CD14-positive monocyte (primary cell): ENCODE measurements at regions not wholly inside any gene's neighbourhood (a gene's known extent, or its start where the extent isn't known, plus 50 kb on each side); places are given as distances from the start of the nearest gene placed in this dataset.

Experiments used
- DNase-seq, 3 donors: peaks; one replicate each; pipeline ENCODE4 v3.0.0-alpha.2; 2011 to 2022
- H2AFZ ChIP-seq: 2 replicates; pipeline ENCODE4 v1.6.0; 2012; ENCODE audit warnings: mild to moderate bottlenecking, low read depth, low read length, inconsistent platforms; ENCODE audit not compliant: insufficient read depth, poor library complexity, severe bottlenecking
- H3K27ac ChIP-seq, 2 donors: 1 replicate in 1 of 2; 2 replicates in 1 of 2; pipeline ENCODE4 v1.5.1; 2012 to 2013; ENCODE audit warnings: low read length in 2 of 2, control low read depth in 1 of 2, inconsistent platforms in 1 of 2, low read depth in 1 of 2, mild to moderate bottlenecking in 1 of 2
- H3K27me3 ChIP-seq, 2 donors: one replicate each; pipeline versions ENCODE4 v1.6.0 to v1.6.1; 2011 to 2013; ENCODE audit warnings: low read length in 2 of 2; ENCODE audit not compliant: control insufficient read depth in 2 of 2, insufficient read depth in 2 of 2
- H3K36me3 ChIP-seq, 2 donors: replicated peaks in 1 of 2; 1 replicate in 1 of 2; 2 replicates in 1 of 2; pipeline versions ENCODE4 v1.5.1 to v1.6.1; 2012 to 2013; ENCODE audit warnings: low read length in 2 of 2, control low read depth in 1 of 2, inconsistent platforms in 1 of 2, mild to moderate bottlenecking in 1 of 2; ENCODE audit not compliant: insufficient read depth in 2 of 2, control insufficient read depth in 1 of 2
- H3K4me1 ChIP-seq, 2 donors: 1 replicate in 1 of 2; 2 replicates in 1 of 2; pipeline versions ENCODE4 v1.5.1 to v1.6.1; 2012 to 2013; ENCODE audit warnings: low read length in 2 of 2, control low read depth in 1 of 2, inconsistent platforms in 1 of 2, mild to moderate bottlenecking in 1 of 2, moderate library complexity in 1 of 2; ENCODE audit not compliant: insufficient read depth in 2 of 2, control insufficient read depth in 1 of 2
- H3K4me2 ChIP-seq: replicated peaks from 2 replicates; pipeline ENCODE3; 2012; ENCODE audit warnings: low read length, moderate library complexity, mild to moderate bottlenecking; ENCODE audit not compliant: poor library complexity, severe bottlenecking; ENCODE audit errors: extremely low read depth
- H3K4me3 ChIP-seq, 3 experiments: fragments of 200-600 bp in 1 of 3; sonication (generic) in 1 of 3; replicated peaks in 1 of 3; 1 replicate in 2 of 3; 2 replicates in 1 of 3; pipeline ENCODE4 v1.5.1; 2011 to 2013; ENCODE audit warnings: low read length in 3 of 3, mild to moderate bottlenecking in 3 of 3, control low read depth in 2 of 3, low read depth in 2 of 3, inconsistent platforms in 1 of 3, moderate library complexity in 1 of 3
- H3K79me2 ChIP-seq: 2 replicates; pipeline ENCODE4 v1.6.0; 2012; ENCODE audit warnings: mild to moderate bottlenecking, control low read depth, inconsistent platforms, low read length, moderate library complexity; ENCODE audit not compliant: insufficient read depth
- H3K9ac ChIP-seq: 2 replicates; pipeline ENCODE4 v1.6.0; 2017; ENCODE audit warnings: low read length, mild to moderate bottlenecking; ENCODE audit not compliant: insufficient read depth, poor library complexity, severe bottlenecking
- H3K9me3 ChIP-seq, 2 donors: replicated peaks in 1 of 2; 1 replicate in 1 of 2; 2 replicates in 1 of 2; pipeline versions ENCODE4 v1.5.1 to v1.6.1; 2012 to 2013; ENCODE audit warnings: low read length in 2 of 2, control low read depth in 1 of 2; ENCODE audit not compliant: control insufficient read depth in 1 of 2, insufficient read depth in 1 of 2
- H4K20me1 ChIP-seq: 2 replicates; pipeline ENCODE4 v1.6.0; 2012; ENCODE audit warnings: mild to moderate bottlenecking, low read length, control low read depth, moderate library complexity; ENCODE audit not compliant: insufficient read depth
- H3K27ac Mint-ChIP-seq, 7 donors: one replicate each; pipeline ENCODE4 v1.8.0; 2020; ENCODE audit warnings: mild to moderate bottlenecking in 7 of 7, mixed read lengths in 7 of 7, moderate library complexity in 6 of 7, inconsistent platforms in 2 of 7
- H3K27me3 Mint-ChIP-seq, 3 donors: one replicate each; pipeline ENCODE4 v1.8.0; 2021 to 2022; ENCODE audit warnings: low read depth in 3 of 3, mild to moderate bottlenecking in 3 of 3, mixed read lengths in 3 of 3, moderate library complexity in 3 of 3, inconsistent platforms in 1 of 3
- H3K36me3 Mint-ChIP-seq, 2 donors: one replicate each; pipeline ENCODE4 v1.8.0; 2020; ENCODE audit warnings: mixed read lengths in 2 of 2, inconsistent platforms in 1 of 2, mild to moderate bottlenecking in 1 of 2
- H3K4me1 Mint-ChIP-seq: one replicate; pipeline ENCODE4 v1.8.0; 2020; ENCODE audit warnings: mild to moderate bottlenecking, mixed read lengths
- H3K4me3 Mint-ChIP-seq, 2 donors: one replicate each; pipeline ENCODE4 v1.8.0; 2020; ENCODE audit warnings: mild to moderate bottlenecking in 2 of 2, mixed read lengths in 2 of 2, moderate library complexity in 1 of 2
- H3K9me3 Mint-ChIP-seq, 7 donors: one replicate each; pipeline ENCODE4 v1.8.0; 2020 to 2022; ENCODE audit warnings: mixed read lengths in 7 of 7, mild to moderate bottlenecking in 6 of 7, moderate library complexity in 6 of 7, inconsistent platforms in 2 of 7
- CTCF ChIP-seq: fragments of 200-600 bp; IDR thresholded peaks from one replicate; pipeline ENCODE4 v1.8.0; 2022; ENCODE audit warnings: antibody characterized with exemption, mild to moderate bottlenecking
- WGBS: methylation state at CpG from one replicate; pipeline ENCODE4 v1.1.5; 2013; ENCODE audit warnings: missing lambda C conversion rate; ENCODE audit not compliant: insufficient coverage; 5-methylcytosine and 5-hydroxymethylcytosine counted together
- intact Hi-C, 2 donors: fragments of 100-400 bp; cut with micrococcal nuclease; formaldehyde crosslinking; loops; one replicate each; pipeline versions ENCODE4 v1.15.0 to v1.15.1; 2023

DNA sequence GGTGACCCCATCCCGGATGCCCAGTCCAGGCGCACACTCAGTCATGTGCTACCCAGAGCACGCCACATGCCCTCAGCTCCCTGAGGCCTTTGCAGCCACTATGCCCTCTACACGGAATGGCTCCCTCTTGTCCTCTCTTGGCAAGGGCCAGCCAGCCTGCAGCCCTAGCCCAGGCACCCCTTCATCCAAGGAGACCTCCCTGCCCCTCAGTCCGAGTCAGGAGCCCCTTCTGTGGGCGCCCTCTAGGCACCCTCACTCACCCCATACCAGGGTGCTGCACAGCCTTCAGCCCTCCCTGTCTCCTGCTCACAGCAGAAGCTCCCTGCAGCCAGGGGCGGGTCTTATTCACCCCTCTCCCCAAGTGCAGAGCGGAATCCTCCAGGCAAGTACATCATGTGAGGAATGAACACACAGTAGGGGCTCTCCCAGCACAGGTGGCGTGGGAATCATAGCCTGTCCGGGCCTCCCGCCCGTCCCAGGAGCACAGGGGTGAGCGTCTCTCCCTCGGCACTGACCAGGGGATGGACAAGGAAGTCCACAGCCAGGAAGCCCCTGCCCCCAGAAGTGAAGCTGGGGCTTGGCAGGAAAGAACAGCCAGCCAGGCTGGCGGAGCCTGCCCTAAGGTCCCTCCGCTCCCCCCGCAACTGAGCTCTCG is 186.9 kb downstream of the RBFOX3 start:
- H3K27me3 ChIP-seq: no peaks in the 10 kb centered on the region
- H3K27ac Mint-ChIP-seq: no peak overlapping the region
- WGBS: 77% methylated on average over 18 of the region's 18 CpGs

DNA sequence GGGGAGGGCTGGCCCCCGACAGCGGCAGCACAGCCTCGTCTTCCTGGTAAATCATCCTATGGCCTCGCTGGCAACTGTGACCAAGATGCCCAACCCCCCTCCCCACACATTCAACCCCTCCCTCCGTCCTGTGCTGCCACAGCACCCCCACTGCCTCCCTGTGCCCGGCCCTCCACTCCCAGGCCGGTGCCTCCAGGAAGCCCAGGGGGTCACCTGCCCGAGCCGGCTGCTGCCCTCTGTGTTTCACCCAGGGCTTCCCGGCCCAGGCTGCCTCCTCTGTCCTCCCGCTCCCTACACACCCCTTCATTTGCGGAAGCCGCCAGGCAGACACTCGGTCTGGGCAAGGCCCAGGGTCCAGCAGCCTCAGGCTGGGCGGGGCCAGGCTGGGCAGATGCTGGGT is 188.6 kb downstream of the RBFOX3 start:
- Histone ChIP-seq H3K36me3 (no peaks in the 10 kb centered on the region), H3K4me2 (no peak overlapping the region), H2AFZ (no peak overlapping the region), H3K9ac (no peak overlapping the region), H3K79me2 (no peaks in the 10 kb centered on the region), H3K27ac (no peak overlapping the region), H3K27me3 (no peaks in the 10 kb centered on the region), H3K4me3 (no peak overlapping the region), H4K20me1 (no peaks in the 10 kb centered on the region), H3K9me3 (no peaks in the 10 kb centered on the region), H3K4me1 (no peaks in the 10 kb centered on the region)
- intact Hi-C loops: no loop called here
- no peak for TF ChIP-seq CTCF
- Mint-ChIP-seq H3K27me3 (peaks cover 5 to 7% (median 6%) of the 10 kb centered on the region in 3 donors), H3K27ac (no peak overlapping the region), H3K4me3 (no peak overlapping the region), H3K36me3 (no peaks in the 10 kb centered on the region), H3K4me1 (no peaks in the 10 kb centered on the region), H3K9me3 (no peaks in the 10 kb centered on the region)
- no peak for DNase-seq
- WGBS: 89% methylated on average over 12 of the region's 15 CpGs

More for the DNA sequence above, 186.9 kb downstream of the RBFOX3 start:
- H3K9me3 Mint-ChIP-seq: no peaks in the 10 kb centered on the region
- Histone ChIP-seq H3K36me3 (no peaks in the 10 kb centered on the region), H4K20me1 (no peaks in the 10 kb centered on the region), H3K9ac (no peak overlapping the region), H2AFZ (no peak overlapping the region), H3K27ac (no peak overlapping the region), H3K4me1 (no peaks in the 10 kb centered on the region), H3K4me3 (no peak overlapping the region), H3K4me2 (no peak overlapping the region), H3K79me2 (no peaks in the 10 kb centered on the region), H3K9me3 (no peaks in the 10 kb centered on the region)
- no peaks in the 10 kb centered on the region for H3K4me1 Mint-ChIP-seq
- DNase-seq: no peak
- TF ChIP-seq CTCF: no peak
- intact Hi-C loops: no loop called here
- H3K27me3 Mint-ChIP-seq: peaks cover 6 to 7% (median 6%) of the 10 kb centered on the region in 3 donors
- no peak overlapping the region for H3K4me3 Mint-ChIP-seq
- no peaks in the 10 kb centered on the region for H3K36me3 Mint-ChIP-seq
